B cell (primary cell): ENCODE measurements at regions not wholly inside any gene's neighbourhood (a gene's known extent, or its start where the extent isn't known, plus 50 kb on each side); places are given as distances from the start of the nearest gene placed in this dataset.

Experiments
- ATAC-seq: fragments of 200-7000 bp; cut with Tn5 transposase; one replicate; pipeline ENCODE4 v1.10.0; 2021; ENCODE audit warnings: low read depth, mild to moderate bottlenecking, moderate number of reproducible peaks, moderate library complexity
- CTCF ChIA-PET: fragments of 350-600 bp; sonication (Branson Sonifier 250); formaldehyde crosslinking; loops from one replicate; lab custom pipeline; 2021; ENCODE audit warnings: antibody characterized with exemption, inconsistent platforms; lab: Charles Lee
- POLR2A ChIA-PET: fragments of 350-600 bp; sonication (Branson Sonifier 250); formaldehyde crosslinking; loops from one replicate; lab custom pipeline; 2021; ENCODE audit warnings: antibody characterized with exemption; lab: Charles Lee
- DNase-seq: peaks from one replicate; pipeline ENCODE4 v3.0.0; 2013
- H2AFZ ChIP-seq: 2 replicates; pipeline ENCODE4 v1.6.1; 2012; ENCODE audit warnings: mild to moderate bottlenecking, low read depth, low read length; ENCODE audit not compliant: insufficient read depth, poor library complexity, severe bottlenecking
- H3K27ac ChIP-seq, 2 donors: 1 replicate in 1 of 2; 2 replicates in 1 of 2; pipeline ENCODE4 v1.5.1; 2012 to 2013; ENCODE audit warnings: low read length in 2 of 2, mild to moderate bottlenecking in 2 of 2, moderate library complexity in 1 of 2
- H3K27me3 ChIP-seq, 4 experiments: fragments of 200-600 bp in 1 of 4; sonication (generic) in 1 of 4; replicated peaks in 1 of 4; 1 replicate in 2 of 4; 2 replicates in 2 of 4; pipeline versions ENCODE4 v1.6.1 to v1.7.0; 2013 to 2016; ENCODE audit warnings: low read length in 3 of 4, mild to moderate bottlenecking in 2 of 4, mixed read lengths in 1 of 4, moderate library complexity in 1 of 4; ENCODE audit not compliant: insufficient read depth in 4 of 4, control insufficient read depth in 3 of 4; ENCODE audit errors: control extremely low read depth in 1 of 4
- H3K36me3 ChIP-seq, 2 experiments: replicated peaks in 1 of 2; 1 replicate in 1 of 2; 2 replicates in 1 of 2; pipeline versions ENCODE4 v1.6.1 to v1.7.1; 2013; ENCODE audit warnings: low read length in 1 of 2; ENCODE audit not compliant: insufficient read depth in 2 of 2, control insufficient read depth in 1 of 2; ENCODE audit errors: control extremely low read depth in 1 of 2, extremely low read depth in 1 of 2
- H3K4me1 ChIP-seq, 2 donors: fragments of 200-600 bp in 1 of 2; sonication (generic) in 1 of 2; 1 replicate in 1 of 2; 2 replicates in 1 of 2; pipeline versions ENCODE4 v1.5.1 to v1.6.1; 2013 to 2017; ENCODE audit warnings: low read length in 2 of 2; ENCODE audit not compliant: control insufficient read depth in 2 of 2, insufficient read depth in 2 of 2
- H3K4me2 ChIP-seq: replicated peaks from 2 replicates; pipeline ENCODE3; 2012; ENCODE audit warnings: mild to moderate bottlenecking, low read depth, low read length; ENCODE audit not compliant: poor library complexity, severe bottlenecking
- H3K4me3 ChIP-seq, 5 experiments: fragments of 200-600 bp in 1 of 5; sonication (generic) in 1 of 5; 1 replicate in 3 of 5; 2 replicates in 2 of 5; pipeline versions ENCODE4 v1.5.1 to v1.7.0; 2011 to 2016; ENCODE audit warnings: low read length in 4 of 5, mild to moderate bottlenecking in 4 of 5, low read depth in 2 of 5, control low read depth in 1 of 5, moderate library complexity in 1 of 5; ENCODE audit not compliant: insufficient read depth in 1 of 5; ENCODE audit errors: control extremely low read depth in 1 of 5, extremely low read depth in 1 of 5
- H3K79me2 ChIP-seq: fragments of 200-600 bp; sonication (generic); one replicate; pipeline ENCODE4 v1.6.0; 2016; ENCODE audit warnings: low read length; ENCODE audit not compliant: control insufficient read depth, insufficient read depth
- H3K9ac ChIP-seq: fragments of 200-600 bp; sonication (generic); 2 replicates; pipeline ENCODE4 v1.6.1; 2017; ENCODE audit warnings: mild to moderate bottlenecking, low read length, moderate library complexity
- H3K9me3 ChIP-seq, 3 donors: one replicate each; pipeline versions ENCODE4 v1.6.1 to v1.7.1; 2013; ENCODE audit warnings: low read length in 2 of 3; ENCODE audit not compliant: control insufficient read depth in 2 of 3, insufficient read depth in 1 of 3; ENCODE audit errors: control extremely low read depth in 1 of 3
- H4K20me1 ChIP-seq: 2 replicates; pipeline ENCODE4 v1.6.0; 2012; ENCODE audit warnings: mild to moderate bottlenecking, low read length; ENCODE audit not compliant: insufficient read depth, control insufficient read depth, poor library complexity, severe bottlenecking
- H3K27ac Mint-ChIP-seq: one replicate; pipeline ENCODE4 v1.8.0; 2021; ENCODE audit warnings: mixed read lengths
- H3K27me3 Mint-ChIP-seq: one replicate; pipeline ENCODE4 v1.8.0; 2021; ENCODE audit warnings: mixed read lengths
- H3K4me1 Mint-ChIP-seq: one replicate; pipeline ENCODE4 v1.8.0; 2021; ENCODE audit warnings: mixed read lengths
- H3K4me3 Mint-ChIP-seq: one replicate; pipeline ENCODE4 v1.8.0; 2021; ENCODE audit warnings: mixed read lengths
- H3K9me3 Mint-ChIP-seq: one replicate; pipeline ENCODE4 v1.8.0; 2022; ENCODE audit warnings: mixed read lengths; ENCODE audit not compliant: insufficient read depth
- EZH2 ChIP-seq: IDR thresholded peaks from 2 replicates; pipeline ENCODE4 v1.6.1; 2012; ENCODE audit warnings: borderline replicate concordance, low read depth, mild to moderate bottlenecking, moderate library complexity, low read length; ENCODE audit not compliant: insufficient read depth, poor library complexity, severe bottlenecking
- WGBS: methylation state at CpG from one replicate; pipeline ENCODE4 v1.1.5; 2013; ENCODE audit warnings: missing lambda C conversion rate; ENCODE audit not compliant: insufficient coverage; 5-methylcytosine and 5-hydroxymethylcytosine counted together
- intact Hi-C: fragments of 100-400 bp; cut with micrococcal nuclease; formaldehyde crosslinking; loops from one replicate; pipeline ENCODE4 v1.10.0; 2022
- TF ChIP-seq, protein P1 (sequence below): fragments of 200-600 bp; IDR thresholded peaks from one replicate; pipeline ENCODE4 v1.8.0; 2022; ENCODE audit warnings: antibody characterized with exemption, mild to moderate bottlenecking

DNA sequence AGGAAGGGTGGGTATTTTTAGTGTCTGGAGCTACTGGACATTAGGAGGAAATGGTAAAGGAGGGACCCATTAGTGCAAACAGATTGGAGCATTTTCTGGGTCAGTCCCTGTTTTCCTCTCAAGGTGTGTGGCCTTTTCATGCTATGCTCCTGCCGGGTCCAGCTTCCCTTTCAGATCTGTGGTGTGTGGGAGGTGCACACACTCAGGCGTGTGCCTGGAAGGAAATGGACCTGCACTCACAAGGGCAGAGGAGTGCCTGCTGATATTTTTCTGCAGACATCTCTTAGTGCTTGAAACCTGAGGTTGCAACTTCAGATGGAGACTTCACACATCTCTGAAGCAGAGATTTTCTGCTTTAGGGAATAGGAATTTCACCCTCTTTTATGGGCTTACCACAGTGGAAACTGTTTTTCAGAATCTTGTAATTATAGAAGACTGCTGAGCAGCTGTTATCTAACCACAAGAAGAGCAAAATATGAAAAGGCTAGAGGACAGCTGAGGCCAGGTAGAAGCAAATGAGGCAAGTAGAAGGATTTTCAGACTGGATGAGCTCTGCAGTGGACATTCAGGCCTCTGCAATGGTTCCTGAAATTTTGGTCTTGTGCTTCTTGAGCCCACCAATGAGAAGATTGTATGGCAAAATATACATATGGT lies 764.3 kb downstream of the QKI start:
- H3K27ac Mint-ChIP-seq: no peak overlapping the region
- peaks cover 0 to 5% (median 0%) of the 10 kb centered on the region in 3 donors for H3K9me3 ChIP-seq
- no peaks in the 10 kb centered on the region for H3K27me3 Mint-ChIP-seq
- no peaks in the 10 kb centered on the region for H3K36me3 ChIP-seq
- H3K9ac ChIP-seq: no peak overlapping the region
- TF ChIP-seq, protein P1, sequence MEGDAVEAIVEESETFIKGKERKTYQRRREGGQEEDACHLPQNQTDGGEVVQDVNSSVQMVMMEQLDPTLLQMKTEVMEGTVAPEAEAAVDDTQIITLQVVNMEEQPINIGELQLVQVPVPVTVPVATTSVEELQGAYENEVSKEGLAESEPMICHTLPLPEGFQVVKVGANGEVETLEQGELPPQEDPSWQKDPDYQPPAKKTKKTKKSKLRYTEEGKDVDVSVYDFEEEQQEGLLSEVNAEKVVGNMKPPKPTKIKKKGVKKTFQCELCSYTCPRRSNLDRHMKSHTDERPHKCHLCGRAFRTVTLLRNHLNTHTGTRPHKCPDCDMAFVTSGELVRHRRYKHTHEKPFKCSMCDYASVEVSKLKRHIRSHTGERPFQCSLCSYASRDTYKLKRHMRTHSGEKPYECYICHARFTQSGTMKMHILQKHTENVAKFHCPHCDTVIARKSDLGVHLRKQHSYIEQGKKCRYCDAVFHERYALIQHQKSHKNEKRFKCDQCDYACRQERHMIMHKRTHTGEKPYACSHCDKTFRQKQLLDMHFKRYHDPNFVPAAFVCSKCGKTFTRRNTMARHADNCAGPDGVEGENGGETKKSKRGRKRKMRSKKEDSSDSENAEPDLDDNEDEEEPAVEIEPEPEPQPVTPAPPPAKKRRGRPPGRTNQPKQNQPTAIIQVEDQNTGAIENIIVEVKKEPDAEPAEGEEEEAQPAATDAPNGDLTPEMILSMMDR: no peak
- TF ChIP-seq EZH2: no peak
- CTCF ChIA-PET: no interaction called here
- intact Hi-C loops: no loop called here
- WGBS: 47% methylated on average over 2 of the region's 2 CpGs
- H3K4me1 ChIP-seq: no peaks in the 10 kb centered on the region
- H3K4me1 Mint-ChIP-seq: no peaks in the 10 kb centered on the region
- no peak overlapping the region for H3K4me3 Mint-ChIP-seq
- no peaks in the 10 kb centered on the region for H3K27me3 ChIP-seq
- H3K4me3 ChIP-seq: no peak overlapping the region
- H4K20me1 ChIP-seq: no peaks in the 10 kb centered on the region
- no peaks in the 10 kb centered on the region for H3K79me2 ChIP-seq
- H3K4me2 ChIP-seq: no peak overlapping the region
- no peak for DNase-seq
- ATAC-seq: no peak
- no peak overlapping the region for H3K27ac ChIP-seq
- H3K9me3 Mint-ChIP-seq: no peaks in the 10 kb centered on the region
- POLR2A ChIA-PET: no interaction called here
- no peak overlapping the region for H2AFZ ChIP-seq

DNA sequence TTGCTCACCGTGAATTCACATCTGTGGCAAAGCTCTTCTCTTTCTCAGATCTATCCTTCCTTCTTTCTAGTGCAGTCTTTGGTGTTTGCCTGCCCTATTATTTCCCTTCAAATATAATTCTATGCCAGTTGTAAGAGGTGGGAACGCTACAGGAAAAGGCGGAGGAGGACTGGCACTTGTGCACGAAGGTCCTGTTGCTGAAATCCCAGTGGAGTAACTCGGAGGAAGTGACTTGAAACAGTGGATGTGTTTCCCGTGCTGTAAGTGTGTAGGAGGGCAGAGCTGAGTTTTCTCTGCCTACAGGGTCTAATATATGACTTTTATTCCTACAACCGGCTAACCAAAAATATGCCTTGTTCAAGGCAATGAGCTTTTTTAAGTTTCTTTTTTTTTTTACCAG lies 754.8 kb downstream of the QKI start:
- no peaks in the 10 kb centered on the region for H3K79me2 ChIP-seq
- intact Hi-C loops: no loop called here
- no peak overlapping the region for H3K9ac ChIP-seq
- CTCF ChIA-PET: no interaction called here
- no peak for TF ChIP-seq EZH2
- TF ChIP-seq, protein P1: no peak
- no peak overlapping the region for H3K4me3 ChIP-seq
- DNase-seq (no peak), ATAC-seq (no peak)
- Mint-ChIP-seq H3K4me3 (no peak overlapping the region), H3K27me3 (no peaks in the 10 kb centered on the region), H3K9me3 (peaks cover 2% of the 10 kb centered on the region), H3K4me1 (no peaks in the 10 kb centered on the region), H3K27ac (no peak overlapping the region)
- H3K4me1 ChIP-seq: no peaks in the 10 kb centered on the region
- H3K27me3 ChIP-seq: no peaks in the 10 kb centered on the region
- H3K9me3 ChIP-seq: peaks cover 0 to 7% (median 0%) of the 10 kb centered on the region in 3 donors
- WGBS: no CpG with 5 or more reads among the region's 7 CpGs
- H4K20me1 ChIP-seq: no peaks in the 10 kb centered on the region
- H3K27ac ChIP-seq: no peak overlapping the region
- no peak overlapping the region for H3K4me2 ChIP-seq
- POLR2A ChIA-PET: no interaction called here
- no peak overlapping the region for H2AFZ ChIP-seq
- no peaks in the 10 kb centered on the region for H3K36me3 ChIP-seq
